ENCODE measurements at regions not wholly inside any gene's neighbourhood (a gene's known extent, or its start where the extent isn't known, plus 50 kb on each side); places are given as distances from the start of the nearest gene placed in this dataset.

GRCh38 chr10:130571674-130572073, 435.5 kb downstream of the GLRX3 start:
- TF ChIP-seq POLR2A (IDR thresholded peaks at IDR 0.05) (no peak), CTCF (IDR thresholded peaks at IDR 0.05) (no peak), POLR2AphosphoS5 (IDR thresholded peaks at IDR 0.05) (no peak)
